ENCODE measurements at regions not wholly inside any gene's neighbourhood (a gene's known extent, or its start where the extent isn't known, plus 50 kb on each side); places are given as distances from the start of the nearest gene placed in this dataset.

GRCh38 chr2:234763002-234763873, 188.6 kb upstream of the SH3BP4 start:
- no peak for DNase-seq

- no peak for DNase-seq
Observed at GRCh38 chr2:234761910-234762309, 189.9 kb upstream of the SH3BP4 start.

- no peak for DNase-seq
Observed at GRCh38 chr2:234754126-234754525, 197.7 kb upstream of the SH3BP4 start.

DNA sequence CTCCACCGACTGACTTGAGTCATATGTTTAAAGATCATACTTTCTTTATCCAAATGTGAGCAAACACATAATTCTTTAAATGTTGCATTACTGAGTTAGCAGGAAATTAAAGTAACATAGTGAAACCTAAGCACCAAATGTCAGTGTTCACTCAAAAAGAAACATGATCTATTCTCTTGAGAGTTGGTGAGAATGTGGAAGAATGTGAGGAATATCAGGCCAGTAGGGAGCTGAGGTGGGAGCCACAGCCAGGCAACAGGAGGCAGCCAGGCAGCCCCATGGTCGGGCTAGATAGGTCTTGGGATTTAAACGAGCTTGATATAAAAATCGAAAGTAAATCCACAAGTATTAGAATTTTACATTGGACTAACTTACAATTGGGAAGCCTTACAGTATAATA, 198.1 kb upstream of the SH3BP4 start:
- DNase-seq: no peak

DNA sequence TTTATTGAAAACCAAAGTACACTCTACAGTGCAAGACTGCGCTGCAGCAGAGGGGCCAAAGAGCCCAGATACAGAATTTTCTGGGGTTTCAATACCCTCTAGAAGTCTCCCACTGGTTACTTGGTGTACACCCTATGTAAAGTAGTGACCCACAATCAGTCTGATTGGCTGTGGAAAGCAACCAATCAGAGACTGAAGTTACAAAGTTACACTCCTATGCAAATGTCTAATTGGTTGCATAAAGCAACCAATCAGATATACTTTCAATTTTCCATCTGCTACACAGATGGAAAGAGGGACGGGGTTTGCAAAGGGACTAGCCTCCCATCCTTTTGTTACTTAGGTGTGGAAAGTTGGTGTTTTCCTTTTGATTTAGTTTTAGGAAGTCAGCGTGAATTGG, 198.9 kb upstream of the SH3BP4 start:
- no peak for DNase-seq

GRCh38 chr2:234751275-234751973, 200.4 kb upstream of the SH3BP4 start:
- no peak for DNase-seq

- DNase-seq: no peak
Observed at GRCh38 chr2:234747833-234748559, 203.8 kb upstream of the SH3BP4 start.

GRCh38 chr2:234747032-234747431, 204.8 kb upstream of the SH3BP4 start:
- DNase-seq: no peak

DNA sequence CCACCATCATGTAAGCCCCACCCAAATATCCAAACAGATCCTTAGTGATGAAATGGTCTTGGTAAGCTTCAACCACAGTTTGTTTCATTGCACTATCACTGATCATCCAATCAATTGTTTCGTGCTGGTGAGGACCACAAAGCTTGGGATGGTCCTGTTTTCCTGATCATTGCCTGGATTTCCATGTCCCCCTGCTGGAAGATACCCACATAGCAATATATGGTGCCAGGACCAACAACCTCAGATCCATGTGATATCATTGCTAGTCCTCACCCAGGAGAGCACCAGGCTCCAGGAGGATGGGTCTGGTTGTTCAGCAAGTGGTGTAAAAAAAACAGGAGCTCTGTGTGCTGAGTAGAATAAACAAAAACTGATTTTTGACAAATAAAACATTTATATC, 206.5 kb upstream of the SH3BP4 start:
- no peak for DNase-seq

- no peak for DNase-seq
Observed at GRCh38 chr2:234741976-234742375, 209.8 kb upstream of the SH3BP4 start.

DNA sequence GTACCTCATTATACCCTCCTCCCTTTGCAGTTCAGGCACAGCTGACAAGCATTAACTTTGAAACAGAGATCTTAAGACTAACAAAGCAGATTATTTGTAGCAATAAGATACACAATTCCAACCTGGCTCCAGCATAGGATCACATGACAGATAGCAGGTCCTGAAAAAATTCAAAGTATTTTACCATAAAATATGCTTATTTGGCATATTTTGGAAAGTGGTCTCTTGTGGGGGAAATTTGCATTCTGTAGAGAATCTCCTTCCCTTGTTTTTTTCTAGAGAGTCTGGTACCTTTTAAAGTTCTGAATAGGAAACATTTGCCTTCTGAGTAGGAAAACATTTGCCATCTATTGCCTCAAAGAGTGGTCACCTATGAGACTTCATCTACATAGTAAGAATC, 212.8 kb upstream of the SH3BP4 start:
- no peak for DNase-seq

DNA sequence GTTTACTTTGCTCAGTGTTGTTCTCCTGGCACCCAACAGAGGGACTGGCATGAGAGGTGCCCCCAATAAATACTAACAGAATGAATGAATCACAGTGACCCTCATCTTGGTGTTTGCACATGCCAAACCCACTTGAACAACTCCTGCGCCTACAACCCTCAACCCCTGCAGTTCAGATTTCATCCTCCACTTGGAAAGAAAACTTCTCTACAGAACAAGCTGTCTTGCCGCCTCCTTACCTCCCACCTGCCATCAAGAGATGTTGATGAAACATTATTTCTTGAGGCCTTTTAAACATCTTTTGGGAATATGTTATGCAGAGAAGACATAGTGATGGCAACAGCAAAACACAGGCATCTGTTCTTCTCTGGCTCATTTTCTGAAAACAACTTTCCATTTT, 216.0 kb upstream of the SH3BP4 start:
- DNase-seq: no peak

DNA sequence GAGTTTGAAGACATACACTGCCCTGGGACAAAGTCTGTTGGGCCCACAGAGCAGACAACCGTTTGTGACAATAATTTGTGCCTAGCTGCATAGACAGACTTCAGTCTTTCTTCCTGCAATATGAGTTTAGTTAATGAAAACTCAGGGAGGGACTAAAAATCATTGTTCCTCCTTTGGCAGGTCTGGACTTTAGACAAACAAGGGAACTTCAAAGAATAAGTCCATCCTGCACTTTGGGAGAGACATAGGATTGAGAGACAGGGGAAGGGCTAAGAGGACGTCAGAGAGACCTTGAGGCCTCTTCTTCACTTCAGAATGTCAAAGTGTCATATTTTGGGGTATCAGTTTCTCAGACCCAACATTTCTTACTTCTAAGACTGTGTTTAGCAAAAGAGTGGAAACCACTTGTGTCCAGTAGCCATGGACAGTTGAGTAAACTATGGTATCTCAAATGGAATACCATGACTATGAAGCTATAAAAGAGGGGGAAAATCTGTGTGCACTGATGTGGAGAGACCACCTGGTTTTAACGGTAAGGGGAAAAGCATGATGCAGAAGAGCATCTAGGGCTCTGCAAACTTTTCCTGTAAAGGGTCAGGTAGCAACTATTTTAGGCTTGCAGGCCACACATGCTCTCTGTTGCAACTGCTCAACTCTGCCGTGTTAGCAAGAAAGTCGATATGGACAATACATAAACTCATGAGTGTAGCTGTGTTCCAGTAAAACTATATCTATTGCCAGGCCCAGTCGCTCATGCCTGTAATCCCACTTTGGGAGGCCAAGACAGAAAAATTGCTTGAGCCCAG, 217.8 kb upstream of the SH3BP4 start:
- no peak for DNase-seq

GRCh38 chr2:234733093-234733489, 218.7 kb upstream of the SH3BP4 start:
- DNase-seq: no peak

DNA sequence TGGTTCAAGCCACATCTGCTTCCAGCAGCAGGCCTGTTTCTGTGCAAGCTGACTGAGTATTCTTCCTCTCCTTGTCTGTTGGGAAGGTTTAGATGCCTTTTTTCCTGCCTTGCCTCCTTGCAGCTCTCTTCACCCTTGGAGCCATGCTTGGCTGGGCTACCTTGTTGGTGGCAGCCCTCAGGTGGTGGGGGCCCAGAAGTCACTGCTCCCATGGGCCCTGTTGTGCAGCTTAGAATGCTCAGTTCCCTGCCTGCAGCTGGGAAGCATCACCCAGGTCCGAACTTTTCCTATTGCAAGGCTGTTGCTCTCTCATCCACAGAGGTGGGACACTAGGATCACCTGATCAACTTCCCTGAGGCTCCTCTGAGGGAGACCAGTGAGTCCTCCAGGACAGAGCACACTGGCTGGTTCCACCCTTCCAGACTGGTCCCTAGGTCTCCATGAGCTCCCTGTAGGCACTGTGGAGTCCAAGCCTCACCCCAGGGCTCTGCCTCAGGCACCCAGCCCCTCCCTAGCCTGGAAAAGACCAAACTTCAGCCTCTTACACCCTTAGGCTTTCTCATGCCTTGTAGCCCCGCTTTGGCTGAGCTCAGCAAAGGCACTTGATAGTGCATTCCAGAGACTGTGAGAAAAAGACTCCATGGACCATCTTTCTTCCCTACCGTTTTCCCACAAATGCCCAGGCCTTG, 219.3 kb upstream of the SH3BP4 start:
- DNase-seq: no peak

- no peak for DNase-seq
Observed at GRCh38 chr2:234731236-234731635, 220.6 kb upstream of the SH3BP4 start.

DNA sequence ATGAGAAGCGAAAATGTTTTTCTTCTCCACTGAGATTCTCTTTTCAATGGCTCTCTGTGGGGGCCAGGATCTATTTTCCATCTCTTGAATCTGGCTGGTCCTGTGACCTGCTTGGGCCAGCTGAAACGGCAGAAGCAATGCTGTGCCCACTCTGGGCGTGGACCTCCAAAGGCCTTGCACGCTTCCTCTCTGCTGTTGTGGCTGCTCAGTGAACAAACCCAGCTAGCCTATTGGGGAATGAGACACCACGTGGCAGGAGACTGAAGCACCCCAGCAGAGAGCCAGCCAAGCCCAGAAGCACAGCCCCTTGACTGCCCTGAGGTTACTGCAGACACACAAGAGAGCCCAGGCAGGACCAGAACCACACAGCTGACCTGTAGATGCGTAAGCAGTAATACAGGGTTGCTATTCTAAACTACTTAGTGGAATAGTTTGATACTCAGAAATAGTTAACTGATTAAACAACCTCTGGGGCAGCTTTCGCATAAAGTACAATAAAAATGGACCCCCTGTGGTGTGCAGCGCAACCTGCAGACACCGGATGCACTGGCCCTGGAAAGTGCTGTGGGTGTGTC, 221.7 kb upstream of the SH3BP4 start:
- no peak for DNase-seq

DNA sequence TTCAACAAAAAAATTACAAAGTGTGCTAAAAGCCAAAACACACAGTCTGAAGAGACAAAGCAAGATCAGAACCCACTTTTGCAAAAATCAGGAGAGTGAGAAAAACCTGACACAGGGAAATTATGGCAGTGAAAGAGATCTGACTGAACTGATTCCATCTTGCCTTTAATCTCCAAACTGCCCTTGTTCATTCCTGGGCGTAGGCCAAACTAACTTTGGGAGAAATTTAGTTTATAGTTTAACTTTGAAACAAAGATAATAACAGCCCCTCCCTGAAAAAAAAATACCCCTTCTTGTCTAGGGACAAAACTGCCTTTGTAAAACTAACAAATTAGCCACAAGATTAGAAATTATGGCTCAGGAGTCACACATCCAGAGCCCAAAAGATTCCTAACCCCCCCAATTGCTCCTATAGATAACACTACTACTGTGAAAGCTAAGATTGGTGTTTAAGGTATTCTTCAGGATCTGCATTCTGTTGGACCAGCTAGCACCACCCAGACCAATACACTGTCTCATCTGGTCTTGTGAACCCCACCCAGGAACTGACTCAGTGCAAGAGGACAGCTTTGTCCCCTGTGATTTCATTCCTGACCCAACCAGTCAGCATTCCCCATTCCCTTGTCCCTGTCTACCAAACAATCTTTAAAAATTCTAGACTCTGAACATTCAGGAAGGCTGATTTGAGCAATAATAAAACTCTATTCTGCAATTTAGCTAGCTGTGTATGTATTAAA, 226.1 kb upstream of the SH3BP4 start:
- DNase-seq: no peak

- DNase-seq: no peak
Observed at GRCh38 chr2:234724850-234725249, 227.0 kb upstream of the SH3BP4 start.

GRCh38 chr2:234723400-234723799, 226.5 kb upstream of the ARL4C start:
- DNase-seq: no peak

- no peak for DNase-seq
Observed at GRCh38 chr2:234722176-234722575, 225.3 kb upstream of the ARL4C start.

Data from CD4-positive, alpha-beta T cell treated with Interleukin-10 for 1 hour (primary cell).